WTC11 (cell line): ENCODE measurements at regions not wholly inside any gene's neighbourhood (a gene's known extent, or its start where the extent isn't known, plus 50 kb on each side); places are given as distances from the start of the nearest gene placed in this dataset.

ENCODE experiments used
- ATAC-seq: fragments of 200-7000 bp; cut with Tn5 transposase; 2 replicates; pipeline ENCODE4 v1.10.0; 2021; ENCODE audit warnings: mild to moderate bottlenecking, moderate library complexity
- CTCF ChIA-PET: fragments of 300-600 bp; sonication (Branson Sonifier 250); formaldehyde crosslinking; loops from one replicate; lab custom pipeline; 2021; ENCODE audit warnings: antibody characterized with exemption; lab: Charles Lee
- POLR2A ChIA-PET: fragments of 350-600 bp; sonication (Branson Sonifier 250); formaldehyde crosslinking; loops from one replicate; lab custom pipeline; 2021; ENCODE audit warnings: antibody characterized with exemption; lab: Charles Lee
- DNase-seq: peaks from one replicate; pipeline ENCODE4 v3.0.0; 2021; ENCODE audit warnings: low spot score
- H3K27ac Mint-ChIP-seq: 2 replicates; pipeline ENCODE4 v1.8.0; 2021; ENCODE audit warnings: mixed read lengths
- H3K27me3 Mint-ChIP-seq: 2 replicates; pipeline ENCODE4 v1.8.0; 2021; ENCODE audit warnings: low read depth, mild to moderate bottlenecking, moderate library complexity, mixed read lengths
- H3K36me3 Mint-ChIP-seq: 2 replicates; pipeline ENCODE4 v1.8.0; 2021; ENCODE audit warnings: mixed read lengths
- H3K4me1 Mint-ChIP-seq: 2 replicates; pipeline ENCODE4 v1.8.0; 2022; ENCODE audit warnings: mixed read lengths
- H3K4me3 Mint-ChIP-seq: 2 replicates; pipeline ENCODE4 v1.8.0; 2021; ENCODE audit warnings: mild to moderate bottlenecking, moderate library complexity, mixed read lengths
- H3K9me3 Mint-ChIP-seq: 2 replicates; pipeline ENCODE4 v1.8.0; 2021; ENCODE audit warnings: mixed read lengths
- AR ChIP-seq: fragments of 250-450 bp; sonication (Bioruptor Pico); IDR thresholded peaks from 2 replicates; pipeline ENCODE4 v1.9.0; 2021; ENCODE audit warnings: mild to moderate bottlenecking
- CDX4 ChIP-seq: fragments of 250-450 bp; sonication (Bioruptor Pico); IDR thresholded peaks from 2 replicates; pipeline ENCODE4 v1.9.0; 2021; ENCODE audit warnings: moderate library complexity, mild to moderate bottlenecking, inconsistent platforms, borderline replicate concordance
- CREM ChIP-seq: sonication (generic); formaldehyde crosslinking; IDR thresholded peaks from 2 replicates; pipeline ENCODE4 v1.8.1; 2022; ENCODE audit warnings: mild to moderate bottlenecking, missing genetic modification reagents, moderate library complexity
- CTCF ChIP-seq: fragments of 200-600 bp; IDR thresholded peaks from 2 replicates; pipeline ENCODE4 v1.8.0; 2022; ENCODE audit warnings: antibody characterized with exemption
- ESRRA ChIP-seq: sonication (generic); formaldehyde crosslinking; IDR thresholded peaks from 2 replicates; pipeline ENCODE4 v1.8.1; 2022; ENCODE audit warnings: mild to moderate bottlenecking, missing genetic modification reagents, borderline replicate concordance
- GTF2I ChIP-seq: fragments of 250-450 bp; sonication (Bioruptor Pico); conservative IDR thresholded peaks from 2 replicates; pipeline ENCODE4 v1.4.0; 2021; ENCODE audit warnings: mild to moderate bottlenecking
- HMGA2 ChIP-seq: fragments of 250-450 bp; sonication (Bioruptor Pico); IDR thresholded peaks from 2 replicates; pipeline ENCODE4 v1.4.0; 2021; ENCODE audit warnings: mild to moderate bottlenecking, moderate library complexity
- MXD4 ChIP-seq: fragments of 250-450 bp; sonication (Bioruptor Pico); IDR thresholded peaks from 2 replicates; pipeline ENCODE4 v1.8.0; 2021; ENCODE audit warnings: mild to moderate bottlenecking, moderate library complexity, borderline replicate concordance
- MYBL2 ChIP-seq: sonication (generic); formaldehyde crosslinking; IDR thresholded peaks from 2 replicates; pipeline ENCODE4 v1.8.1; 2023; ENCODE audit warnings: mild to moderate bottlenecking, moderate library complexity, missing genetic modification reagents
- NFE2L1 ChIP-seq: sonication (generic); formaldehyde crosslinking; IDR thresholded peaks from 2 replicates; pipeline ENCODE4 v1.8.1; 2023; ENCODE audit warnings: missing genetic modification reagents
- NR1H2 ChIP-seq: sonication (generic); formaldehyde crosslinking; IDR thresholded peaks from 2 replicates; pipeline ENCODE4 v1.9.0; 2021; ENCODE audit warnings: mild to moderate bottlenecking, moderate library complexity, missing genetic modification reagents
- SP1 ChIP-seq: sonication (generic); formaldehyde crosslinking; conservative IDR thresholded peaks from 2 replicates; pipeline ENCODE4 v1.8.1; 2022; ENCODE audit warnings: missing genetic modification reagents
- TCF7 ChIP-seq: sonication (generic); formaldehyde crosslinking; IDR thresholded peaks from 2 replicates; pipeline ENCODE4 v1.8.0; 2022; ENCODE audit warnings: mild to moderate bottlenecking, low read depth, missing genetic modification reagents, moderate library complexity
- TEAD4 ChIP-seq: sonication (generic); formaldehyde crosslinking; IDR thresholded peaks from 2 replicates; pipeline ENCODE4 v1.8.0; 2022; ENCODE audit warnings: mild to moderate bottlenecking, missing genetic modification reagents
- ZBTB21 ChIP-seq: sonication (generic); formaldehyde crosslinking; IDR thresholded peaks from 2 replicates; pipeline ENCODE4 v1.8.1; 2023; ENCODE audit warnings: mild to moderate bottlenecking, missing genetic modification reagents, borderline replicate concordance
- ZNF219 ChIP-seq: sonication (generic); formaldehyde crosslinking; IDR thresholded peaks from 2 replicates; pipeline ENCODE4 v1.8.0; 2023; ENCODE audit warnings: missing genetic modification reagents, mild to moderate bottlenecking, borderline replicate concordance
- ZNF263 ChIP-seq: sonication (generic); formaldehyde crosslinking; IDR thresholded peaks from 2 replicates; pipeline ENCODE4 v1.8.1; 2022; ENCODE audit warnings: low read depth, mild to moderate bottlenecking, moderate library complexity, missing genetic modification reagents
- ZNF512 ChIP-seq: sonication (generic); formaldehyde crosslinking; IDR thresholded peaks from 2 replicates; pipeline ENCODE4 v1.8.1; 2022; ENCODE audit warnings: missing genetic modification reagents, borderline replicate concordance
- ZNF671 ChIP-seq: fragments of 250-450 bp; sonication (Bioruptor Pico); IDR thresholded peaks from 2 replicates; pipeline ENCODE4 v1.8.0; 2021; ENCODE audit warnings: mild to moderate bottlenecking

- Mint-ChIP-seq H3K27ac (no peak overlapping the region), H3K36me3 (no peaks in the 10 kb centered on the region), H3K27me3 (no peaks in the 10 kb centered on the region; the same call in 1 of the 2 replicates), H3K4me1 (no peaks in the 10 kb centered on the region; the same call in 1 of the 2 replicates), H3K4me3 (no peak overlapping the region), H3K9me3 (peaks cover 12% of the 10 kb centered on the region)
- ChIA-PET POLR2A (no interaction called here), CTCF (no interaction called here)
- TF ChIP-seq TEAD4 (CRISPR knock-in tag) (no peak), ZNF263 (no peak), AR (CRISPR knock-in tag) (no peak)
- no peak for DNase-seq
- ATAC-seq = no peak
Measured at GRCh38 chrX:107304141-107304540, 97.7 kb downstream of the DNAAF6 start.

GRCh38 chrX:107323786-107324492, 117.5 kb downstream of the DNAAF6 start:
- POLR2A ChIA-PET = no interaction called here
- Mint-ChIP-seq H3K27ac (no peak overlapping the region), H3K4me1 (peaks cover 2% of the 10 kb centered on the region; the same call in 1 of the 2 replicates), H3K4me3 (no peak overlapping the region), H3K9me3 (no peaks in the 10 kb centered on the region), H3K27me3 (no peaks in the 10 kb centered on the region), H3K36me3 (no peaks in the 10 kb centered on the region)
- no peak for ATAC-seq
- DNase-seq = peak; percentile 10
- CTCF ChIA-PET = interaction anchor here (0.6 to 2.0 kb wide), 5 partner anchors 11 to 149 kb away, joined by 3 to 17 read pairs (median 4); no protein-coding TSS in a partner anchor
- no peak for TF ChIP-seq CREM (CRISPR knock-in tag)

- ChIA-PET POLR2A (interaction anchor here (0.6 kb wide), 1 partner anchor 407 kb away, joined by 3 read pairs; no protein-coding TSS in a partner anchor), CTCF (interaction anchor here (0.6 to 2.0 kb wide), 12 partner anchors 11 to 365 kb away, joined by 3 to 17 read pairs (median 4); no protein-coding TSS in a partner anchor)
- peak overlapping the region; percentile 47 for H3K4me3 Mint-ChIP-seq
- no peaks in the 10 kb centered on the region for H3K36me3 Mint-ChIP-seq
- no peaks in the 10 kb centered on the region for H3K9me3 Mint-ChIP-seq
- H3K4me1 Mint-ChIP-seq = peaks cover 2% of the 10 kb centered on the region; the same call in 1 of the 2 replicates
- no peak overlapping the region for H3K27ac Mint-ChIP-seq
- peak; percentile 81 for DNase-seq
- ATAC-seq = peak; percentile 99
- H3K27me3 Mint-ChIP-seq = no peaks in the 10 kb centered on the region
- TF ChIP-seq MYBL2 (CRISPR knock-in tag) = 0 out of 2 replicates have a peak, but pooled peaks have one; percentile 24
- no peak for TF ChIP-seq CDX4 (CRISPR knock-in tag)
- TF ChIP-seq ESRRA = no peak
- TF ChIP-seq NR1H2 (CRISPR knock-in tag) = no peak
- TF ChIP-seq SP1 = peak; percentile 66
- no peak for TF ChIP-seq ZNF671 (CRISPR knock-in tag)
- no peak for TF ChIP-seq GTF2I (CRISPR knock-in tag)
- TF ChIP-seq MXD4 = no peak
- 0 out of 2 replicates have a peak, but pooled peaks have one; percentile 59 for TF ChIP-seq NFE2L1 (CRISPR knock-in tag)
- no peak for TF ChIP-seq ZBTB21 (CRISPR knock-in tag)
- TF ChIP-seq TCF7 (CRISPR knock-in tag) = 0 out of 2 replicates have a peak, but pooled peaks have one; percentile 54
- TF ChIP-seq HMGA2 = no peak
- TF ChIP-seq CTCF = no peak
- TF ChIP-seq ZNF512 = no peak
- no peak for TF ChIP-seq CREM (CRISPR knock-in tag)
- 0 out of 2 replicates have a peak, but pooled peaks have one; percentile 41 for TF ChIP-seq ZNF219 (CRISPR knock-in tag)
Measured at GRCh38 chrX:107324493-107325310, 118.3 kb downstream of the DNAAF6 start.
